ENCODE measurements at regions not wholly inside any gene's neighbourhood (a gene's known extent, or its start where the extent isn't known, plus 50 kb on each side); places are given as distances from the start of the nearest gene placed in this dataset.
"Not testable (repeated sequence)": the region's sequence is repeated elsewhere in the genome, so short reads cannot be mapped to it uniquely, and the experiment has no call there.

DNA sequence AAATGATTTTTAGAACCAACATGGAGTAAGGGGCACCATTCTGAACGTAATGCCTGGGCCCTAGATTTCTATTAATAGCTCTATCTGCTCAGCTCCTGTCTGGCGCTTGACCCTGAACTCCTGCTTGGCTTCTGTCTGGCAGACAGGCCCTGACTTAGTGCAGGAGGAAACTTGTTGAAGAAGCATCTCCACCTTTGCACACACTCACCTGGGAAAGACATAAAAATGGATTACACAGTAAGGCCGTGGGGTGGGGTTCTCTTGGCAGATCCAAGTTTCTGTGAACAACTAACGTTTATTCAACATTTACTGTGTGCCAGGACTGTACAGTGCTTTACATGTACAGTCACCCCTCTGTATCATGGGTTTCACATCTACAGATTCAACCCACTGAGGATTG lies 62.1 kb upstream of the CNIH3 start:
- H3K36me3 ChIP-seq (ENCODE audit: insufficient read depth, low read length): no peaks in the 10 kb centered on the region
- H3K4me3 ChIP-seq (ENCODE audit: low read depth, low read length): no peak overlapping the region
- H3K79me2 ChIP-seq (ENCODE audit: control insufficient read depth, insufficient read depth, low read length, unreplicated experiment): no peaks in the 10 kb centered on the region
- no peaks in the 10 kb centered on the region for H3K27me3 ChIP-seq (ENCODE audit: insufficient read depth, low read length)
- H3K27ac ChIP-seq (ENCODE audit: low read depth, low read length): no peak overlapping the region
- H2AFZ ChIP-seq (ENCODE audit: low read length, unreplicated experiment): no peak overlapping the region
- peaks cover 7% of the 10 kb centered on the region for H3K4me1 ChIP-seq (ENCODE audit: control insufficient read depth, insufficient read depth, low read length, unreplicated experiment)

DNA sequence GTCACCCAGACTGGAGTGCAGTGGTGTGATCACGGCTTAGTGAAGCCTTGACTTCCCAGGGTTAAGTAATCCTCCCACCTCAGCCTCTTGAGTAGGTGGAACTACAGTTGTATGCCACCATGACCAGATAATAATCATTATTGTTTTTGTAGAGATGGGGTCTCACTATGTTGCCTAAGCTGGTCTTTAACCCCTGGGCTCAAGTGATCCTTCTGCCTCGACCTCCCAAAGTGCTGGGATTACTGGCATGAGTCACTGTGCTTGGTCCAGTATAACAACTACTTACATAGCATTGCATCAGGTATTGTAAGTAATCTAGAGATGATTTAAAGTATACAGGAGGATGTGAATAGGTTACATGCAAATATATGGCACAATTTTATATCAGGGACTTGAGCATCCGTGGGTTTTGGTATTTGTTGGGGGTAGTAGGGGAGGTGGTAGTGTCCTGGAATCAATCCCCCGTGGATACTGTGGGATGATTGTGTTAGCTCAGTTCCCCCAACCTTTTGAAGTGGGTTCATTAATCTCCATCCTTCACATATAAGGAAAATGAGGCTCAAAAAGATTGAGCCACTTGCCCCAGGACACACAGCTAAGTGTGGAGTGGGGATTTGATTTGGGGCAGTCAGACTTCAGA lies 61.4 kb upstream of the CNIH3 start:
- no peak overlapping the region for H3K27ac ChIP-seq (ENCODE audit: low read depth, low read length)

GRCh38 chr1:224558904-224559303 lies 57.2 kb upstream of the CNIH3 start:
- H3K36me3 ChIP-seq (ENCODE audit: insufficient read depth, low read length): no peaks in the 10 kb centered on the region
- H3K4me1 ChIP-seq (ENCODE audit: control insufficient read depth, insufficient read depth, low read length, unreplicated experiment): peaks cover 31% of the 10 kb centered on the region
- no peaks in the 10 kb centered on the region for H3K79me2 ChIP-seq (ENCODE audit: control insufficient read depth, insufficient read depth, low read length, unreplicated experiment)
- H3K27me3 ChIP-seq (ENCODE audit: insufficient read depth, low read length): no peaks in the 10 kb centered on the region
- no peak overlapping the region for H3K4me3 ChIP-seq (ENCODE audit: low read depth, low read length)
- H2AFZ ChIP-seq (ENCODE audit: low read length, unreplicated experiment): no peak overlapping the region
- H3K27ac ChIP-seq (ENCODE audit: low read depth, low read length): no peak overlapping the region

More for the DNA sequence above, 61.4 kb upstream of the CNIH3 start:
- Histone ChIP-seq H2AFZ (ENCODE audit: low read length, unreplicated experiment) (no peak overlapping the region), H3K4me1 (ENCODE audit: control insufficient read depth, insufficient read depth, low read length, unreplicated experiment) (peaks cover 13% of the 10 kb centered on the region), H3K27me3 (ENCODE audit: insufficient read depth, low read length) (no peaks in the 10 kb centered on the region), H3K4me3 (ENCODE audit: low read depth, low read length) (no peak overlapping the region), H3K36me3 (ENCODE audit: insufficient read depth, low read length) (no peaks in the 10 kb centered on the region), H3K79me2 (ENCODE audit: control insufficient read depth, insufficient read depth, low read length, unreplicated experiment) (no peaks in the 10 kb centered on the region)

- Histone ChIP-seq H3K27me3 (ENCODE audit: insufficient read depth, low read length) (no peaks in the 10 kb centered on the region), H3K27ac (ENCODE audit: low read depth, low read length) (0 out of 2 replicates have a peak overlapping the region, but pooled peaks have one; percentile 11), H3K4me3 (ENCODE audit: low read depth, low read length) (no peak overlapping the region), H3K4me1 (ENCODE audit: control insufficient read depth, insufficient read depth, low read length, unreplicated experiment) (peaks cover 42% of the 10 kb centered on the region), H3K36me3 (ENCODE audit: insufficient read depth, low read length) (no peaks in the 10 kb centered on the region), H3K79me2 (ENCODE audit: control insufficient read depth, insufficient read depth, low read length, unreplicated experiment) (no peaks in the 10 kb centered on the region), H2AFZ (ENCODE audit: low read length, unreplicated experiment) (no peak overlapping the region)
These were observed 56.0 kb upstream of the CNIH3 start for GRCh38 chr1:224559981-224560728.

DNA sequence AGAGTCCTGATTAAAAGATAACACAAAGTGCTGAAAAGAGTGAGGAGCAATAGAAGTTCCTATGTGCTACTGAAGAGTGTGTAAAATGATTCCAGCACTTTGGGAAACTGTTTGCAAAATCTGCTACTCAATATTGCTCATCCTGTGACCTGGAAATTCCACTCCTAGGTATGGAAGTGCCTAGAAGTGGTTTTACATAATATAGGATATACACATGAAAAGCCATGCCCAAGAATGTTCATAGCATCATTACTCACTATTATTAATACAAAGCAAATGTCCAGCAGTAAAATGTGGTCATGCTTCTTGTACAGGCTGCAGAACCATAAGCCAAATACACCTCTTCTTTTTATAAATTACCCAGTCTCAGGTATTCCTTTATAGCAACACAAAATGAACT lies 53.2 kb upstream of the CNIH3 start:
- peak overlapping the region; percentile 42; the same call in 1 of the 2 replicates for H3K27ac ChIP-seq (ENCODE audit: low read depth, low read length)
- H2AFZ ChIP-seq (ENCODE audit: low read length, unreplicated experiment); H3K36me3 ChIP-seq (ENCODE audit: insufficient read depth, low read length); H3K4me3 ChIP-seq (ENCODE audit: low read depth, low read length); H3K27me3 ChIP-seq (ENCODE audit: insufficient read depth, low read length); H3K79me2 ChIP-seq (ENCODE audit: control insufficient read depth, insufficient read depth, low read length, unreplicated experiment): not testable (repeated sequence)
- H3K4me1 ChIP-seq (ENCODE audit: control insufficient read depth, insufficient read depth, low read length, unreplicated experiment): peaks cover 52% of the 10 kb centered on the region

DNA sequence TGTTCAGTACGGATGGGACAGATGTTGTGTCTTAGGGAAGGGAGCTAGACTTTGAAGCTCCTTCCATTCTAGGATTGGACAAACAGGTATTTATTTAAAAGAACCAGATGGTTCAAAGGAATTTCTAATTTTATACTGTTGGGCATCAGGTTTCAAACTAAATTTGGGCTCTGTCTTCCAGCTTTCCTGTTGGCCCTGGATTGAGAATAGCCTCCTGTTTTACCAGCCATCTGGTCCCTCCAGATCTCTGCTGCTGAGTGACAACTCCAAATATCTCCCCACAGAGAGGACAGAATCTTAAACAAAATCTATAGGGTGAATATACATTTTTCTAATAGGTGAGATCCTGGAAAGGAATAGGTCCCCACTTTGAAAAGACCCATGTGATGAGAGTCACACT lies 52.5 kb upstream of the CNIH3 start:
- Histone ChIP-seq H3K4me3 (ENCODE audit: low read depth, low read length) (no peak overlapping the region), H2AFZ (ENCODE audit: low read length, unreplicated experiment) (no peak overlapping the region), H3K4me1 (ENCODE audit: control insufficient read depth, insufficient read depth, low read length, unreplicated experiment) (peaks cover 49% of the 10 kb centered on the region), H3K27me3 (ENCODE audit: insufficient read depth, low read length) (no peaks in the 10 kb centered on the region), H3K36me3 (ENCODE audit: insufficient read depth, low read length) (no peaks in the 10 kb centered on the region), H3K27ac (ENCODE audit: low read depth, low read length) (peak overlapping the region; percentile 26; the same call in 1 of the 2 replicates), H3K79me2 (ENCODE audit: control insufficient read depth, insufficient read depth, low read length, unreplicated experiment) (no peaks in the 10 kb centered on the region)

GRCh38 chr1:224564454-224565084 lies 51.5 kb upstream of the CNIH3 start:
- peak overlapping the region; percentile 84 for H3K27ac ChIP-seq (ENCODE audit: low read depth, low read length)
- H3K36me3 ChIP-seq (ENCODE audit: insufficient read depth, low read length): no peaks in the 10 kb centered on the region
- H2AFZ ChIP-seq (ENCODE audit: low read length, unreplicated experiment): peak overlapping the region; percentile 27
- peak overlapping the region; percentile 38; the same call in 1 of the 2 replicates for H3K4me3 ChIP-seq (ENCODE audit: low read depth, low read length)
- H3K4me1 ChIP-seq (ENCODE audit: control insufficient read depth, insufficient read depth, low read length, unreplicated experiment): peaks cover 40% of the 10 kb centered on the region
- no peaks in the 10 kb centered on the region for H3K79me2 ChIP-seq (ENCODE audit: control insufficient read depth, insufficient read depth, low read length, unreplicated experiment)
- H3K27me3 ChIP-seq (ENCODE audit: insufficient read depth, low read length): no peaks in the 10 kb centered on the region

- Histone ChIP-seq H3K36me3 (ENCODE audit: insufficient read depth, low read length) (no peaks in the 10 kb centered on the region), H3K79me2 (ENCODE audit: control insufficient read depth, insufficient read depth, low read length, unreplicated experiment) (no peaks in the 10 kb centered on the region), H3K4me3 (ENCODE audit: low read depth, low read length) (peak overlapping the region; percentile 37; the same call in 1 of the 2 replicates), H3K4me1 (ENCODE audit: control insufficient read depth, insufficient read depth, low read length, unreplicated experiment) (peaks cover 39% of the 10 kb centered on the region), H3K27me3 (ENCODE audit: insufficient read depth, low read length) (no peaks in the 10 kb centered on the region), H2AFZ (ENCODE audit: low read length, unreplicated experiment) (peak overlapping the region; percentile 63), H3K27ac (ENCODE audit: low read depth, low read length) (peak overlapping the region; percentile 88)
These were observed 50.9 kb upstream of the CNIH3 start for GRCh38 chr1:224565186-224565585.

DNA sequence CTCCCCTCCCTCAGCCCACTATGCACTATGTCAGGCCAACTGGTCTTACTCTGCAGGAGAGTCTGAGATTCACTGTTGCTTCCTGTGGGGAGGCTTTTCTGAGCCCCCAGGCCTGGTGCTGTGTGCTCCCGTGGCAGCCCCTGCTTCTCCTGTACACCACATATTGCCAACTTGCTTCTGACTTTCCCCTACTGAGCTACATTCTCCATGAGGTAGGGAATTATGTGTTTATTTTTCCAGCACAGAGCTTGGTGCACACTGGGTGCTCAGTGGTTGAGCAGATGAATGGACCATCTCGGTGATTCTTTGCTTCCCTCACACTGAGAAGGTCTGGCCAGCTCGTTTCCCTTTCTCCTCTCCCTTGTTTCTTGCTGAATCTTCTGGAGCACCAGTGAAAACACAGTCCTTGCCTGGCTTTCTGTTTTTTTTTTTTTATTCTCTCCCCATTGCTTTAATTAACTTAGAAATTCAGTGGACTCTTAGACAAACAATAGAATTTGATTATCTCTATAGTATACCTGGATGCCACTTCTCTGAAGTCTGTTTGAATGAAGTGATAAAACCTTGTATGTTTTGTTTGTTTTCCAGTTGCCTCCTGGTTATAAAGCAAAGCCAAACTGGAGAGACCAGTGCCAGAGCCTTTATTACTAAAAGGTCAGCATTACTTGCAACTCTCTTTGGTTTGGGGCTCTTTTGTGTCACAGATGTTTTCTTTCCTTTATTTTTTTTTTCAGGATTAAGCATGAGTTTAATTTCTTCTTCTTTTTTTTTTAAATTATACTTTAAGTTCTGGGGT lies 50.3 kb upstream of the CNIH3 start:
- Histone ChIP-seq H3K27ac (ENCODE audit: low read depth, low read length) (peak overlapping the region; percentile 88), H3K79me2 (ENCODE audit: control insufficient read depth, insufficient read depth, low read length, unreplicated experiment) (no peaks in the 10 kb centered on the region), H3K4me1 (ENCODE audit: control insufficient read depth, insufficient read depth, low read length, unreplicated experiment) (peaks cover 37% of the 10 kb centered on the region), H3K4me3 (ENCODE audit: low read depth, low read length) (peak overlapping the region; percentile 37; the same call in 1 of the 2 replicates), H2AFZ (ENCODE audit: low read length, unreplicated experiment) (peak overlapping the region; percentile 63), H3K36me3 (ENCODE audit: insufficient read depth, low read length) (no peaks in the 10 kb centered on the region), H3K27me3 (ENCODE audit: insufficient read depth, low read length) (no peaks in the 10 kb centered on the region)

All from ACC112 (cell line).